HG03439 (cell line): ENCODE measurements at regions not wholly inside any gene's neighbourhood (a gene's known extent, or its start where the extent isn't known, plus 50 kb on each side); places are given as distances from the start of the nearest gene placed in this dataset.

Experiments
- ATAC-seq: cut with Tn5 transposase; IDR thresholded peaks from one replicate; pipeline ENCODE4 v1.9.1; 2021; ENCODE audit warnings: mild to moderate bottlenecking, moderate library complexity; ENCODE audit not compliant: unreplicated experiment

GRCh38 chr2:220654322-220654721, 917.8 kb downstream of the EPHA4 start:
- no peak for ATAC-seq

- no peak for ATAC-seq
Measured at GRCh38 chr2:220660277-220661145, 911.6 kb downstream of the EPHA4 start.

GRCh38 chr2:220662431-220662830, 909.7 kb downstream of the EPHA4 start:
- no peak for ATAC-seq

GRCh38 chr2:220663065-220663464, 909.0 kb downstream of the EPHA4 start:
- no peak for ATAC-seq

GRCh38 chr2:220664272-220665107, 907.6 kb downstream of the EPHA4 start:
- no peak for ATAC-seq

- ATAC-seq, result no peak
Measured at GRCh38 chr2:220665108-220665471, 907.0 kb downstream of the EPHA4 start.

GRCh38 chr2:220669324-220669723, 902.8 kb downstream of the EPHA4 start:
- ATAC-seq, result no peak

- no peak for ATAC-seq
Measured at GRCh38 chr2:220670511-220670910, 901.6 kb downstream of the EPHA4 start.

- no peak for ATAC-seq
Measured at GRCh38 chr2:220673151-220673874, 898.8 kb downstream of the EPHA4 start.

- no peak for ATAC-seq
Measured at GRCh38 chr2:220674033-220674432, 898.1 kb downstream of the EPHA4 start.

GRCh38 chr2:220676695-220677094, 895.4 kb downstream of the EPHA4 start:
- ATAC-seq, result no peak

GRCh38 chr2:220678943-220679342, 893.2 kb downstream of the EPHA4 start:
- ATAC-seq, result no peak

- ATAC-seq, result no peak
Measured at GRCh38 chr2:220682616-220683015, 889.5 kb downstream of the EPHA4 start.

- ATAC-seq, result no peak
Measured at GRCh38 chr2:220684099-220684498, 888.0 kb downstream of the EPHA4 start.

GRCh38 chr2:220687231-220687843, 884.8 kb downstream of the EPHA4 start:
- peak; percentile 94 for ATAC-seq

- ATAC-seq, result no peak
Measured at GRCh38 chr2:220695397-220696279, 876.5 kb downstream of the EPHA4 start.

- ATAC-seq, result no peak
Measured at GRCh38 chr2:220696280-220696669, 875.8 kb downstream of the EPHA4 start.

- ATAC-seq, result no peak
Measured at GRCh38 chr2:220697011-220697410, 875.1 kb downstream of the EPHA4 start.

GRCh38 chr2:220701115-220701514, 871.0 kb downstream of the EPHA4 start:
- no peak for ATAC-seq

- no peak for ATAC-seq
Measured at GRCh38 chr2:220703279-220703678, 868.8 kb downstream of the EPHA4 start.
